Sigmoid colon (tissue), 4 donors: ENCODE measurements at regions not wholly inside any gene's neighbourhood (a gene's known extent, or its start where the extent isn't known, plus 50 kb on each side); places are given as distances from the start of the nearest gene placed in this dataset.

Experiments
- CTCF ChIP-seq, 4 experiments: fragments of 450-650 bp in 3 of 4; fragments of 200-600 bp in 1 of 4; IDR thresholded peaks; one replicate each; pipeline ENCODE4 v1.5.1; 2016 to 2019; ENCODE audit warnings: antibody characterized with exemption in 4 of 4, mild to moderate bottlenecking in 3 of 4, moderate library complexity in 2 of 4
- EP300 ChIP-seq, 4 donors: sonication (generic); formaldehyde crosslinking; IDR thresholded peaks; one replicate each; pipeline ENCODE4 v1.6.1; 2017; ENCODE audit warnings: antibody characterized with exemption in 4 of 4
- POLR2A ChIP-seq, 2 donors: fragments of 450-650 bp; IDR thresholded peaks; one replicate each; pipeline ENCODE4 v1.6.1; 2016; ENCODE audit warnings: antibody characterized with exemption in 2 of 2, mild to moderate bottlenecking in 2 of 2, moderate library complexity in 2 of 2

DNA sequence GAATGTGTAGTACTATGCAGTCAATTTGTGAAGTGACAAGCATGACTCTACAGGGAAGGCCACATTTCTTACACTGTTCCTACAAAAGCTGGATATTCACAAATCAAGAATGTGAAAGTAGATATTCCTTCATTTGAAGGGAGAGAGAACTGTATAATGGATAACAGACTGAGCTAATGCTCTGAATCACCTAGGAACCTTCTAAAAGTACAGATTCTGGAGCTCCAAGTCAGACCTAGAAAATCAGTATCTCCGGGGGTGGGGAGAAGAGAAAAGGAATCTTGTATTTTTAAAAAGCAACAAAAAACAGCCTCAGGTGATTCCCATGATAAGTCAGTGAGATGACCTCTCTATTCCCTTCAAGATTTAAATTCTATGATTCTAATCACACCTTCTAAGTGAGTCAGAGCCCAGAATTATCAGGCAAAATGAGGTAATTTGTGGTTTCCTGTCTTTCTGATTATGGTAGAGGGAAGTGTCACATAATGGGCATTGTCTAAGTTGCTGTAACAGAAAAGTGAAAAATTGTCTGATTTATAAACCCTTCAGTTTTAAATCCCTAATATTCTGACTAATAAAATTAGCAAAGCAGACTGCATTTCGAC lies 80.9 kb downstream of the IL21 start:
- TF ChIP-seq CTCF (IDR thresholded peaks at IDR 0.05) = no peak
- TF ChIP-seq POLR2A (IDR thresholded peaks at IDR 0.05) = no peak
- TF ChIP-seq EP300 (IDR thresholded peaks at IDR 0.05) = no peak
